Vagina (tissue), 2 donors: ENCODE measurements at regions not wholly inside any gene's neighbourhood (a gene's known extent, or its start where the extent isn't known, plus 50 kb on each side); places are given as distances from the start of the nearest gene placed in this dataset.

Source experiments
- DNase-seq, 2 donors: peaks; one replicate each; pipeline ENCODE4 v3.0.0-alpha.2; 2017; ENCODE audit errors: extremely low spot score in 2 of 2
- H3K27ac ChIP-seq: fragments of 200-600 bp; sonication (generic); one replicate; pipeline ENCODE4 v1.5.1; 2019
- H3K27me3 ChIP-seq: fragments of 200-600 bp; sonication (generic); one replicate; pipeline ENCODE4 v1.5.1; 2019
- H3K36me3 ChIP-seq, 2 donors: fragments of 200-600 bp; sonication (generic); one replicate each; pipeline ENCODE4 v1.5.1; 2017 to 2019
- H3K4me1 ChIP-seq: fragments of 200-600 bp; sonication (generic); one replicate; pipeline ENCODE4 v1.5.1; 2019
- H3K4me3 ChIP-seq, 2 donors: fragments of 200-600 bp; sonication (generic); 1 replicate in 1 of 2; 2 replicates in 1 of 2; pipeline ENCODE4 v1.5.1; 2016 to 2019
- H3K9me3 ChIP-seq: fragments of 200-600 bp; sonication (generic); one replicate; pipeline ENCODE4 v1.5.1; 2019
- POLR2A ChIP-seq, 2 donors: fragments of 450-650 bp; IDR thresholded peaks; one replicate each; pipeline ENCODE4 v1.6.1; 2017; ENCODE audit warnings: antibody characterized with exemption in 2 of 2, mild to moderate bottlenecking in 2 of 2, moderate library complexity in 2 of 2
- POLR2AphosphoS5 ChIP-seq, 2 donors: sonication (generic); formaldehyde crosslinking; IDR thresholded peaks; one replicate each; pipeline ENCODE4 v1.9.0; 2017; ENCODE audit warnings: antibody characterized with exemption in 2 of 2, mild to moderate bottlenecking in 2 of 2, low read depth in 1 of 2; ENCODE audit not compliant: insufficient read depth in 1 of 2
- intact Hi-C: fragments of 100-400 bp; cut with DNase I; formaldehyde crosslinking; loops from one replicate; pipeline ENCODE4 v1.15.1; 2023
- TF ChIP-seq, protein P1 (sequence below), 3 experiments: fragments of 450-650 bp in 2 of 3; fragments of 200-600 bp in 1 of 3; sonication (generic) in 1 of 3; IDR thresholded peaks; one replicate each; pipeline ENCODE4 v1.5.1; 2017 to 2019; ENCODE audit warnings: antibody characterized with exemption in 3 of 3, mild to moderate bottlenecking in 2 of 3, moderate library complexity in 2 of 3

GRCh38 chr2:187264612-187265011, 183.4 kb downstream of the CALCRL start:
- Histone ChIP-seq H3K9me3 (no peaks in the 10 kb centered on the region), H3K27me3 (no peaks in the 10 kb centered on the region), H3K36me3 (no peaks in the 10 kb centered on the region), H3K27ac (no peak overlapping the region), H3K4me1 (no peaks in the 10 kb centered on the region), H3K4me3 (no peak overlapping the region)
- TF ChIP-seq, protein P1, sequence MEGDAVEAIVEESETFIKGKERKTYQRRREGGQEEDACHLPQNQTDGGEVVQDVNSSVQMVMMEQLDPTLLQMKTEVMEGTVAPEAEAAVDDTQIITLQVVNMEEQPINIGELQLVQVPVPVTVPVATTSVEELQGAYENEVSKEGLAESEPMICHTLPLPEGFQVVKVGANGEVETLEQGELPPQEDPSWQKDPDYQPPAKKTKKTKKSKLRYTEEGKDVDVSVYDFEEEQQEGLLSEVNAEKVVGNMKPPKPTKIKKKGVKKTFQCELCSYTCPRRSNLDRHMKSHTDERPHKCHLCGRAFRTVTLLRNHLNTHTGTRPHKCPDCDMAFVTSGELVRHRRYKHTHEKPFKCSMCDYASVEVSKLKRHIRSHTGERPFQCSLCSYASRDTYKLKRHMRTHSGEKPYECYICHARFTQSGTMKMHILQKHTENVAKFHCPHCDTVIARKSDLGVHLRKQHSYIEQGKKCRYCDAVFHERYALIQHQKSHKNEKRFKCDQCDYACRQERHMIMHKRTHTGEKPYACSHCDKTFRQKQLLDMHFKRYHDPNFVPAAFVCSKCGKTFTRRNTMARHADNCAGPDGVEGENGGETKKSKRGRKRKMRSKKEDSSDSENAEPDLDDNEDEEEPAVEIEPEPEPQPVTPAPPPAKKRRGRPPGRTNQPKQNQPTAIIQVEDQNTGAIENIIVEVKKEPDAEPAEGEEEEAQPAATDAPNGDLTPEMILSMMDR (IDR thresholded peaks at IDR 0.05): no peak
- TF ChIP-seq POLR2A (IDR thresholded peaks at IDR 0.05) (no peak), POLR2AphosphoS5 (IDR thresholded peaks at IDR 0.05; ENCODE audit: insufficient read depth in 1 of 2, low read depth in 1 of 2) (no peak)
- intact Hi-C loops: loop anchor here (5.0 kb wide), 1 partner anchor 1042 kb away; no protein-coding TSS in a partner anchor
- no peak for DNase-seq

DNA sequence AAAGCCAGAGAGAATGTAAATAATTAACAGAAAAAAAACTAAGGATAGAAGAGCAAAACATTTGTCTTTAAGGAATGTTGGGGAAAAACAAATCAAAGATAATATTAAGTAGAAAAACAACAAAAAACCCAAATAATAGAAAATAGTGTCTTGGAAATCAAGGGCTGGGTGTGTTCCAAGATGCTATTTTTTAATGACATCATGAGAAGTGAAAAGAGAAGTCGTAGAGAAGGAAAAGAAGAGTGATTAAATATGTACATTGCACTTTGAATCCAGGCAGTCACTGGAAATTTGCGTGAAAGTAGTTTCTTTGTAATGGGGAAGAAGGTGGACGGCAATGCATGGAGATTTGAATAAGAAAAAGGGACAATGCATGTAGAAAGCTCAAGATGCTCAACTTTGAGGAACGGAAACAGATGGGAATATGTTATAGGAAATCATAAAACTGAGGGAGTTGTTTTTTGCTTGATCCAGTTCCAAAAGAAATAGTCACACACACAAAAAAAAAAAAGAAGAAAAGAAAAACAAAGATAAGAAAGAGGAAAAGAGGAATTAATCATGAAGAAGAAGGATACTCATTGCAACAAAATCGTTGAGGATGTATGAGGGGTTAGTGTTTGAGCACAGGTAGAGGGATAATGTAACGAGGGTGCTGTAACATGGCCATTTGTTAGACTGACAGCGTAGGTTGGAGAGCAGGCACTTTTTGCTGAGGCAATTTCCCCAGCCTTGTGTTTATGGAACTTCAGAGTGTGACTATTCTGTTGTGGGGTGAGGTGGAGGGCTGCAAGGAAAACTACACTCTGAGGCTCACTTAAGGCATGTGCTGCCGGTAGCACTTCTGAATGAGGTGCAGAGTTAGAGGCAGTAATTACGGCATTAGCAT, 184.1 kb downstream of the CALCRL start:
- Histone ChIP-seq H3K9me3 (no peaks in the 10 kb centered on the region), H3K4me1 (no peaks in the 10 kb centered on the region), H3K27ac (no peak overlapping the region), H3K36me3 (no peaks in the 10 kb centered on the region), H3K4me3 (no peak overlapping the region), H3K27me3 (no peaks in the 10 kb centered on the region)
- intact Hi-C loops: no loop called here
- DNase-seq: no peak
- no peak for TF ChIP-seq POLR2AphosphoS5 (IDR thresholded peaks at IDR 0.05; ENCODE audit: insufficient read depth in 1 of 2, low read depth in 1 of 2)
- TF ChIP-seq POLR2A (IDR thresholded peaks at IDR 0.05): no peak
- TF ChIP-seq, protein P1 (IDR thresholded peaks at IDR 0.05): no peak

DNA sequence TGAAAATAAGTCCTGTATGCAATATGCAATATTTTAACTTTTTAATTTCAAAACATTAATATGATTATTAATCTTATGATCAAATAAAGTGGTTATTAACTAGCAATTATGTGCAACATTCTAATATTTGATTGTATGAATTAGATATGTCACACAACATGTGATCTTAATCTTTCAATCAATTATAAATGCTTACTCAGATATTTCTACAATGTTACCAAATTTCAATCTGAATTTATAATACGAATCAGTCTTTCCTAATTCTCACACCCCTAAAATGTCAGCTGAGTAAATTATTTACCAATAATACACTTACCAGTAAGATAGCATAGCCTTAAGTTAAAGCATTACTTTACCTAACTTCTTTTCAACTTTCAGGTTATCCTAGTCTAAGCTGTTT, 186.3 kb downstream of the CALCRL start:
- H3K9me3 ChIP-seq: no peaks in the 10 kb centered on the region
- no peaks in the 10 kb centered on the region for H3K36me3 ChIP-seq
- H3K4me3 ChIP-seq: no peak overlapping the region
- TF ChIP-seq, protein P1 (IDR thresholded peaks at IDR 0.05): no peak
- DNase-seq: no peak
- H3K4me1 ChIP-seq: no peaks in the 10 kb centered on the region
- no peak overlapping the region for H3K27ac ChIP-seq
- no peaks in the 10 kb centered on the region for H3K27me3 ChIP-seq
- intact Hi-C loops: no loop called here

GRCh38 chr2:187252063-187252462, 196.0 kb downstream of the CALCRL start:
- Histone ChIP-seq H3K27ac (no peak overlapping the region), H3K4me1 (no peaks in the 10 kb centered on the region), H3K9me3 (no peaks in the 10 kb centered on the region), H3K27me3 (no peaks in the 10 kb centered on the region), H3K4me3 (no peak overlapping the region), H3K36me3 (no peaks in the 10 kb centered on the region)
- intact Hi-C loops: no loop called here
- TF ChIP-seq POLR2A (IDR thresholded peaks at IDR 0.05) (no peak), POLR2AphosphoS5 (IDR thresholded peaks at IDR 0.05; ENCODE audit: insufficient read depth in 1 of 2, low read depth in 1 of 2) (no peak)
- TF ChIP-seq, protein P1 (IDR thresholded peaks at IDR 0.05): no peak
- no peak for DNase-seq

- no peak overlapping the region for H3K4me3 ChIP-seq
- no peaks in the 10 kb centered on the region for H3K9me3 ChIP-seq
- TF ChIP-seq POLR2AphosphoS5 (IDR thresholded peaks at IDR 0.05; ENCODE audit: insufficient read depth in 1 of 2, low read depth in 1 of 2): no peak
- TF ChIP-seq, protein P1 (IDR thresholded peaks at IDR 0.05): no peak
- TF ChIP-seq POLR2A (IDR thresholded peaks at IDR 0.05): no peak
- H3K27me3 ChIP-seq: no peaks in the 10 kb centered on the region
- no peak for DNase-seq
- H3K36me3 ChIP-seq: no peaks in the 10 kb centered on the region
- intact Hi-C loops: no loop called here
- H3K27ac ChIP-seq: no peak overlapping the region
- no peaks in the 10 kb centered on the region for H3K4me1 ChIP-seq
Observed at GRCh38 chr2:187250137-187250536, 197.9 kb downstream of the CALCRL start.
